Liver (tissue), 7 donors: ENCODE measurements at regions not wholly inside any gene's neighbourhood (a gene's known extent, or its start where the extent isn't known, plus 50 kb on each side); places are given as distances from the start of the nearest gene placed in this dataset.

Source experiments
- DNase-seq: peaks from one replicate; pipeline ENCODE4 v3.0.0-alpha.2; 2017; ENCODE audit warnings: low spot score
- H3K27ac ChIP-seq, 2 donors: one replicate each; pipeline ENCODE4 v1.7.0; 2013; ENCODE audit warnings: inconsistent platforms in 2 of 2, low read length in 2 of 2, control low read depth in 1 of 2, low read depth in 1 of 2, mild to moderate bottlenecking in 1 of 2
- H3K27me3 ChIP-seq, 4 donors: one replicate each; pipeline versions ENCODE4 v1.6.1 to v1.7.0; 2013; ENCODE audit warnings: low read length in 3 of 4, inconsistent platforms in 1 of 4, mild to moderate bottlenecking in 1 of 4, moderate library complexity in 1 of 4; ENCODE audit not compliant: control insufficient read depth in 4 of 4, insufficient read depth in 4 of 4
- H3K36me3 ChIP-seq, 4 donors: one replicate each; pipeline versions ENCODE4 v1.6.1 to v1.7.0; 2013; ENCODE audit warnings: low read length in 3 of 4, mild to moderate bottlenecking in 3 of 4, low read depth in 1 of 4, moderate library complexity in 1 of 4; ENCODE audit not compliant: control insufficient read depth in 4 of 4, insufficient read depth in 3 of 4
- H3K4me1 ChIP-seq, 4 donors: one replicate each; pipeline versions ENCODE4 v1.6.1 to v1.7.0; 2013; ENCODE audit warnings: low read length in 3 of 4, mild to moderate bottlenecking in 3 of 4, moderate library complexity in 1 of 4; ENCODE audit not compliant: control insufficient read depth in 4 of 4, insufficient read depth in 4 of 4
- H3K4me3 ChIP-seq, 3 donors: one replicate each; pipeline versions ENCODE4 v1.6.1 to v1.7.0; 2013; ENCODE audit warnings: low read length in 3 of 3, control low read depth in 1 of 3, low read depth in 1 of 3, mild to moderate bottlenecking in 1 of 3
- H3K9ac ChIP-seq, 2 donors: one replicate each; pipeline ENCODE4 v1.7.0; 2013; ENCODE audit warnings: low read length in 2 of 2, mild to moderate bottlenecking in 2 of 2, moderate library complexity in 2 of 2, control low read depth in 1 of 2, low read depth in 1 of 2
- H3K9me3 ChIP-seq, 4 donors: one replicate each; pipeline versions ENCODE4 v1.6.1 to v1.7.0; 2013; ENCODE audit warnings: low read length in 3 of 4; ENCODE audit not compliant: control insufficient read depth in 4 of 4
- ATF3 ChIP-seq: IDR thresholded peaks from 2 replicates; pipeline ENCODE4 v1.6.1; 2016; ENCODE audit warnings: antibody characterized with exemption
- EGR1 ChIP-seq, 2 donors: IDR thresholded peaks; 2 replicates each; pipeline ENCODE4 v1.6.1; 2016 to 2018; ENCODE audit warnings: antibody characterized with exemption in 2 of 2, low read depth in 2 of 2
- FOXA1 ChIP-seq: IDR thresholded peaks from 2 replicates; pipeline ENCODE4 v1.6.1; 2016; ENCODE audit warnings: antibody characterized with exemption
- FOXA2 ChIP-seq: IDR thresholded peaks from 2 replicates; pipeline ENCODE4 v1.6.1; 2016; ENCODE audit warnings: antibody characterized with exemption
- HNF4A ChIP-seq, 2 donors: conservative IDR thresholded peaks; 2 replicates each; pipeline ENCODE4 v1.6.1; 2016; ENCODE audit warnings: antibody characterized with exemption in 2 of 2, mild to moderate bottlenecking in 2 of 2
- JUND ChIP-seq, 2 donors: IDR thresholded peaks; 2 replicates each; pipeline ENCODE4 v1.6.1; 2016; ENCODE audit warnings: antibody characterized with exemption in 2 of 2
- NR2F2 ChIP-seq: IDR thresholded peaks from 2 replicates; pipeline ENCODE4 v1.6.1; 2016; ENCODE audit warnings: antibody characterized with exemption
- RAD21 ChIP-seq, 2 donors: IDR thresholded peaks; 2 replicates each; pipeline ENCODE4 v1.6.1; 2016; ENCODE audit warnings: antibody characterized with exemption in 2 of 2, mild to moderate bottlenecking in 2 of 2
- REST ChIP-seq: IDR thresholded peaks from 2 replicates; pipeline ENCODE4 v1.6.1; 2016; ENCODE audit warnings: antibody characterized with exemption, mild to moderate bottlenecking
- TAF1 ChIP-seq: conservative IDR thresholded peaks from 2 replicates; pipeline ENCODE4 v1.6.1; 2016; ENCODE audit warnings: antibody characterized with exemption, mild to moderate bottlenecking
- YY1 ChIP-seq: IDR thresholded peaks from 2 replicates; pipeline ENCODE4 v1.6.1; 2016; ENCODE audit warnings: antibody characterized with exemption, mild to moderate bottlenecking
- ZBTB33 ChIP-seq: IDR thresholded peaks from 2 replicates; pipeline ENCODE4 v1.6.1; 2016; ENCODE audit warnings: antibody characterized with exemption
- WGBS: extraction: QIAGEN DNeasy Blood & Tissue Kit; methylation state at CpG from one replicate; pipeline ENCODE4 v1.1.7; 2013; 5-methylcytosine and 5-hydroxymethylcytosine counted together
- donor health status: healthy.
- donor health status: healthy.
- donor health status: healthy.
- donor health status: healthy.

- no peak overlapping the region for H3K9ac ChIP-seq
- H3K4me1 ChIP-seq, result no peaks in the 10 kb centered on the region
- no peak overlapping the region for H3K4me3 ChIP-seq
- no peaks in the 10 kb centered on the region for H3K27me3 ChIP-seq
- no peaks in the 10 kb centered on the region for H3K36me3 ChIP-seq
- TF ChIP-seq JUND (IDR thresholded peaks at IDR 0.05) (peak in 1 of 2 donors; percentile 62), YY1 (no peak), ATF3 (no peak), HNF4A (conservative IDR thresholded peaks at IDR 0.05) (no peak)
- no peak for DNase-seq
- peaks cover 0 to 7% (median 2%) of the 10 kb centered on the region in 4 donors for H3K9me3 ChIP-seq
- H3K27ac ChIP-seq, result no peak overlapping the region
- WGBS, result 67% methylated on average over 4 of the region's 4 CpGs
Observed at GRCh38 chr5:5678909-5679308, 256.4 kb downstream of the ICE1 start.

- H3K27me3 ChIP-seq, result no peaks in the 10 kb centered on the region
- DNase-seq, result no peak
- no peaks in the 10 kb centered on the region for H3K36me3 ChIP-seq
- 88% methylated on average over 2 of the region's 2 CpGs for WGBS
- H3K4me3 ChIP-seq, result no peak overlapping the region
- H3K9ac ChIP-seq, result no peak overlapping the region
- H3K9me3 ChIP-seq, result peaks cover 0 to under 1% (median 0%) of the 10 kb centered on the region in 4 donors
- TF ChIP-seq ZBTB33, result no peak
- TF ChIP-seq JUND (IDR thresholded peaks at IDR 0.05), result no peak
- TF ChIP-seq NR2F2, result no peak
- no peak for TF ChIP-seq FOXA1
- H3K27ac ChIP-seq, result no peak overlapping the region
- H3K4me1 ChIP-seq, result no peaks in the 10 kb centered on the region
Observed at GRCh38 chr5:5677738-5678137, 255.3 kb downstream of the ICE1 start.

- Histone ChIP-seq H3K36me3 (no peaks in the 10 kb centered on the region), H3K9me3 (no peaks in the 10 kb centered on the region), H3K27ac (no peak overlapping the region), H3K9ac (no peak overlapping the region), H3K4me1 (no peaks in the 10 kb centered on the region), H3K4me3 (no peak overlapping the region), H3K27me3 (peaks cover 0 to 3% (median 0%) of the 10 kb centered on the region in 4 donors)
- no peak for TF ChIP-seq JUND (IDR thresholded peaks at IDR 0.05)
- no peak for TF ChIP-seq ZBTB33
- no peak for TF ChIP-seq RAD21 (IDR thresholded peaks at IDR 0.05)
- no peak for TF ChIP-seq YY1
- TF ChIP-seq EGR1 (IDR thresholded peaks at IDR 0.05; ENCODE audit: low read depth in 2 of 2), result no peak
- TF ChIP-seq TAF1, result no peak
- no peak for TF ChIP-seq FOXA2
- TF ChIP-seq REST, result no peak
- 64% methylated on average over 3 of the region's 3 CpGs for WGBS
- DNase-seq, result no peak
Observed at GRCh38 chr5:5676218-5676617, 253.7 kb downstream of the ICE1 start.
